GM12878 (cell line): ENCODE measurements at regions not wholly inside any gene's neighbourhood (a gene's known extent, or its start where the extent isn't known, plus 50 kb on each side); places are given as distances from the start of the nearest gene placed in this dataset.

ENCODE experiments used
- ATAC-seq: fragments of 200-7000 bp; cut with Tn5 transposase; 3 replicates; pipeline ENCODE4 v1.9.1; 2020; ENCODE audit warnings: mild to moderate bottlenecking, moderate library complexity
- BruUV-seq: library from RNA; stranded (reverse); fragments of 400-500 nt; replicated peaks from 2 replicates; lab custom pipeline; 2021; lab: Mats Ljungman, UMichigan
- CTCF ChIA-PET: fragments of 300-600 bp; sonication (Branson Sonifier 250); formaldehyde crosslinking; extraction: SDS; loops from one replicate; lab custom pipeline; 2021; ENCODE audit warnings: inconsistent platforms; lab: Yijun Ruan, JAX
- POLR2A ChIA-PET: fragments of 350-600 bp; formaldehyde crosslinking; extraction: SDS; loops from one replicate; lab custom pipeline; 2021; ENCODE audit warnings: inconsistent platforms; lab: Charles Lee
- RAD21 ChIA-PET: fragments of 300-600 bp; sonication (Branson Sonifier 250); formaldehyde crosslinking; loops from one replicate; lab custom pipeline; 2023; ENCODE audit warnings: antibody characterized with exemption; ENCODE audit not compliant: unreplicated experiment; lab: Charles Lee
- SMC1A ChIA-PET: fragments of 300-600 bp; sonication (Branson Sonifier 250); formaldehyde crosslinking; loops from one replicate; lab custom pipeline; 2023; ENCODE audit not compliant: unreplicated experiment, uncharacterized antibody; lab: Charles Lee
- DNase-seq: peaks from one replicate; pipeline ENCODE4 v3.0.0-alpha.2; 2011; ENCODE audit warnings: low read depth, low spot score
- FAIRE-seq: peaks from 3 replicates; lab custom pipeline; 2011; peaks lifted over from hg19 to GRCh38; lab: Jason Lieb, UNC
- H2AFZ ChIP-seq: 2 replicates; pipeline ENCODE4 v1.6.0; 2011; ENCODE audit warnings: low read depth, low read length, control low read depth; ENCODE audit not compliant: control insufficient read depth
- H3K27ac ChIP-seq: 2 replicates; pipeline ENCODE4 v1.5.1; 2011; ENCODE audit warnings: control low read depth; ENCODE audit not compliant: control insufficient read depth, insufficient read depth
- H3K27me3 ChIP-seq, 2 experiments: replicated peaks in 1 of 2; 2 replicates each; pipeline versions ENCODE4 v1.6.0 to v1.6.1; 2011; ENCODE audit warnings: low read length in 1 of 2; ENCODE audit not compliant: control insufficient read depth in 2 of 2, insufficient read depth in 2 of 2
- H3K36me3 ChIP-seq, 2 experiments: 2 replicates each; pipeline ENCODE4 v1.5.1; 2011; ENCODE audit warnings: low read length in 1 of 2; ENCODE audit not compliant: control insufficient read depth in 2 of 2, insufficient read depth in 2 of 2
- H3K4me1 ChIP-seq: 2 replicates; pipeline ENCODE4 v1.6.1; 2011; ENCODE audit warnings: mild to moderate bottlenecking, low read length, moderate library complexity, mixed read lengths; ENCODE audit not compliant: control insufficient read depth, insufficient read depth
- H3K4me2 ChIP-seq: 2 replicates; pipeline ENCODE4 v1.6.0; 2011; ENCODE audit warnings: control low read depth; ENCODE audit not compliant: control insufficient read depth, insufficient read depth
- H3K4me3 ChIP-seq: fragments of 200-600 bp; sonication (generic); 2 replicates; pipeline ENCODE4 v1.5.1; 2016
- H3K79me2 ChIP-seq: 2 replicates; pipeline ENCODE4 v1.6.0; 2011; ENCODE audit warnings: low read length; ENCODE audit not compliant: control insufficient read depth, insufficient read depth
- H3K9ac ChIP-seq: 2 replicates; pipeline ENCODE4 v1.8.0; 2011; ENCODE audit warnings: low read length, control low read depth, mixed read lengths; ENCODE audit not compliant: control insufficient read depth, insufficient read depth
- H3K9me3 ChIP-seq: replicated peaks from 3 replicates; pipeline ENCODE4 v1.5.1; 2011; ENCODE audit warnings: mild to moderate bottlenecking, low read length; ENCODE audit not compliant: control insufficient read depth, insufficient read depth
- H4K20me1 ChIP-seq: 2 replicates; pipeline ENCODE4 v1.6.0; 2011; ENCODE audit not compliant: control insufficient read depth, insufficient read depth
- ATF3 ChIP-seq: IDR thresholded peaks from 2 replicates; pipeline ENCODE4 v1.6.1; 2011; ENCODE audit warnings: low read depth, mild to moderate bottlenecking, low read length, moderate library complexity, borderline replicate concordance; ENCODE audit errors: extremely low read depth
- BMI1 ChIP-seq: fragments of 450-650 bp; IDR thresholded peaks from 2 replicates; pipeline ENCODE4 v1.6.1; 2016; ENCODE audit warnings: mild to moderate bottlenecking, moderate library complexity, borderline replicate concordance
- CHD1 ChIP-seq: IDR thresholded peaks from 2 replicates; pipeline ENCODE4 v1.6.1; 2012; ENCODE audit warnings: low read depth, low read length, improper control_type of control experiment
- E4F1 ChIP-seq: fragments of 450-650 bp; IDR thresholded peaks from 2 replicates; pipeline ENCODE4 v1.6.1; 2018; ENCODE audit warnings: borderline replicate concordance, mild to moderate bottlenecking; ENCODE audit not compliant: partially characterized antibody
- EGR1 ChIP-seq, 2 experiments: IDR thresholded peaks; 1 replicate in 1 of 2; 2 replicates in 1 of 2; pipeline ENCODE4 v1.6.1; 2011 to 2012; ENCODE audit warnings: low read depth in 2 of 2, low read length in 2 of 2, borderline replicate concordance in 1 of 2, mild to moderate bottlenecking in 1 of 2, moderate library complexity in 1 of 2
- IKZF2 ChIP-seq, 2 experiments: fragments of 450-650 bp; IDR thresholded peaks; 2 replicates each; pipeline ENCODE4 v1.6.1; 2017; ENCODE audit warnings: mild to moderate bottlenecking in 2 of 2, moderate library complexity in 2 of 2
- NKRF ChIP-seq: fragments of 450-650 bp; conservative IDR thresholded peaks from 2 replicates; pipeline ENCODE4 v1.6.1; 2017; ENCODE audit warnings: mild to moderate bottlenecking, moderate library complexity
- POU2F2 ChIP-seq: IDR thresholded peaks from 3 replicates; pipeline ENCODE4 v1.6.1; 2011; ENCODE audit warnings: low read depth, mild to moderate bottlenecking, low read length, borderline replicate concordance
- RCOR1 ChIP-seq: conservative IDR thresholded peaks from 2 replicates; pipeline ENCODE4 v1.6.1; 2012; ENCODE audit warnings: low read depth, low read length, improper control_type of control experiment
- TCF12 ChIP-seq: IDR thresholded peaks from 2 replicates; pipeline ENCODE4 v1.6.1; 2011; ENCODE audit warnings: low read depth, mild to moderate bottlenecking, low read length
- ZBED1 ChIP-seq: IDR thresholded peaks from 2 replicates; pipeline ENCODE4 v1.6.1; 2016; ENCODE audit warnings: borderline replicate concordance
- ZNF622 ChIP-seq: fragments of 450-650 bp; IDR thresholded peaks from 2 replicates; pipeline ENCODE4 v1.6.1; 2017; ENCODE audit warnings: mild to moderate bottlenecking, inconsistent platforms
- ZNF687 ChIP-seq: fragments of 450-650 bp; IDR thresholded peaks from 2 replicates; pipeline ENCODE4 v1.6.1; 2017; ENCODE audit warnings: mild to moderate bottlenecking, moderate library complexity
- WGBS: methylation state at CpG from one replicate; pipeline ENCODE4 v1.1.6; 2016; ENCODE audit warnings: low lambda C conversion rate; ENCODE audit not compliant: insufficient replicate concordance, insufficient coverage; ENCODE audit errors: missing lambda C conversion rate; 5-methylcytosine and 5-hydroxymethylcytosine counted together
- in situ Hi-C: fragments of 300-500 bp; cut with MboI; formaldehyde crosslinking; loops from 9 replicates; pipeline ENCODE4 v1.14.3; 2018; ENCODE audit warnings: mixed read lengths
- intact Hi-C: fragments of 100-400 bp; cut with micrococcal nuclease; formaldehyde crosslinking; loops from one replicate; pipeline ENCODE4 v1.14.2; 2022; ENCODE audit not compliant: unreplicated experiment

- DNase-seq (no peak), ATAC-seq (no peak), FAIRE-seq (no peak)
- no peaks in the 10 kb centered on the region for H3K79me2 ChIP-seq
- no peaks in the 10 kb centered on the region for H4K20me1 ChIP-seq
- 36% methylated on average over 19 of the region's 19 CpGs for WGBS
- ChIA-PET SMC1A (interaction anchor here (0.6 kb wide), 1 partner anchor 1446 kb away, joined by 3 read pairs; no protein-coding TSS in a partner anchor), RAD21 (no interaction called here), POLR2A (no interaction called here), CTCF (no interaction called here)
- no peak overlapping the region for H3K27ac ChIP-seq
- H3K4me2 ChIP-seq = peak overlapping the region; percentile 17; the same call in 1 of the 2 replicates
- H3K4me1 ChIP-seq = no peaks in the 10 kb centered on the region
- intact Hi-C loops = no loop called here
- no peaks in the 10 kb centered on the region; the same call in 1 of the 3 replicates for H3K9me3 ChIP-seq
- TF ChIP-seq E4F1 (no peak), TCF12 (no peak), ATF3 (no peak), POU2F2 (no peak), BMI1 (no peak), IKZF2 (IDR thresholded peaks at IDR 0.05) (no peak), CHD1 (no peak), ZNF687 (no peak), NKRF (no peak), EGR1 (IDR thresholded peaks at IDR 0.05; ENCODE audit: borderline replicate concordance in 1 of 2, low read depth in 2 of 2, low read length in 2 of 2) (no peak), ZBED1 (no peak), ZNF622 (no peak), RCOR1 (no peak)
- no peak overlapping the region for H2AFZ ChIP-seq
- H3K27me3 ChIP-seq = no peaks in the 10 kb centered on the region; a peak in 1 of 4 replicates
- H3K36me3 ChIP-seq = no peaks in the 10 kb centered on the region
- H3K9ac ChIP-seq = no peak overlapping the region
- in situ Hi-C loops = no loop called here
- no peak overlapping the region for H3K4me3 ChIP-seq
- BruUV-seq = no TSS peak
Observed at GRCh38 chr6:28742668-28743270, 181.0 kb downstream of the TRIM27 start.
